SK-N-MC (cell line): ENCODE measurements at regions not wholly inside any gene's neighbourhood (a gene's known extent, or its start where the extent isn't known, plus 50 kb on each side); places are given as distances from the start of the nearest gene placed in this dataset.

Experiments
- DNase-seq: peaks from one replicate; pipeline ENCODE4 v3.0.0-alpha.2; 2011; ENCODE audit warnings: low read depth, low spot score
- H3K27ac ChIP-seq: fragments of 200-600 bp; sonication (generic); 2 replicates; pipeline ENCODE4 v1.5.1; 2016; ENCODE audit warnings: mixed run types
- H3K36me3 ChIP-seq: fragments of 200-600 bp; sonication (generic); 2 replicates; pipeline ENCODE4 v1.6.1; 2017; ENCODE audit warnings: antibody characterized with exemption, low read length, mixed read lengths; ENCODE audit not compliant: insufficient read depth
- H3K4me3 ChIP-seq: fragments of 200-600 bp; sonication (generic); 2 replicates; pipeline ENCODE4 v1.5.1; 2016
- H3K9ac ChIP-seq: fragments of 200-600 bp; sonication (generic); 2 replicates; pipeline ENCODE4 v1.8.0; 2017; ENCODE audit warnings: mixed run types, mixed read lengths; ENCODE audit not compliant: insufficient read length
- H3K9me3 ChIP-seq: fragments of 200-600 bp; sonication (generic); 2 replicates; pipeline ENCODE4 v1.6.1; 2017; ENCODE audit warnings: low read depth, mild to moderate bottlenecking, antibody characterized with exemption, low read length, moderate library complexity, mixed read lengths
- EZH2 ChIP-seq: fragments of 200-600 bp; sonication (generic); IDR thresholded peaks from one replicate; pipeline ENCODE4 v1.6.1; 2017; ENCODE audit warnings: antibody characterized with exemption
- FOXP2 ChIP-seq: optimal IDR thresholded peaks from 2 replicates; pipeline ENCODE3; 2011; ENCODE audit warnings: mild to moderate bottlenecking, moderate library complexity; ENCODE audit not compliant: insufficient read depth; ENCODE audit errors: extremely low read length, control extremely low read depth
- POLR2AphosphoS5 ChIP-seq: IDR thresholded peaks from 2 replicates; pipeline ENCODE4 v1.6.1; 2012; ENCODE audit warnings: mild to moderate bottlenecking, low read depth, low read length, borderline replicate concordance

DNA sequence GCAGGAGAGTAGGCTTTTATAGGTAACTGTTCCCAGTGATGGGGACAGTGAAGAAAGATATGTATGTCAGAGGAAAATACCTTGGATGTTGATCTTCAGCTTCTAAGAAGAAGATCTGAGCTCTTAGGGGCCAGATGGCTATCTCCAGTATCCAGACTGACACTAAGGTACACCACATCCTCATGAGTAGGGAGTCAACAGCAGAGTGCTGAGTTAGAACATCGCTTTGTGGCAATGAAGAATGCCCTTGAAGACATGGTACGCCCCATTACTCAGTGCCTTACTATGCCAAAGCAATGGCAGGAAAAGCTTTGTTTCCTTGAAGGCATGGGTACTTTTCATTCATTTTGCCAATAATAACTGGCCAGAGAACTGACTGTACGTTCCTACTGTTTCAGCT lies 263.7 kb downstream of the CEMIP2 start:
- no peak for DNase-seq
- H3K4me3 ChIP-seq = no peak overlapping the region
- no peaks in the 10 kb centered on the region for H3K9me3 ChIP-seq
- H3K27ac ChIP-seq = no peak overlapping the region
- TF ChIP-seq POLR2AphosphoS5 (no peak), EZH2 (no peak), FOXP2 (no peak)
- no peaks in the 10 kb centered on the region for H3K36me3 ChIP-seq
- H3K9ac ChIP-seq = no peak overlapping the region

DNA sequence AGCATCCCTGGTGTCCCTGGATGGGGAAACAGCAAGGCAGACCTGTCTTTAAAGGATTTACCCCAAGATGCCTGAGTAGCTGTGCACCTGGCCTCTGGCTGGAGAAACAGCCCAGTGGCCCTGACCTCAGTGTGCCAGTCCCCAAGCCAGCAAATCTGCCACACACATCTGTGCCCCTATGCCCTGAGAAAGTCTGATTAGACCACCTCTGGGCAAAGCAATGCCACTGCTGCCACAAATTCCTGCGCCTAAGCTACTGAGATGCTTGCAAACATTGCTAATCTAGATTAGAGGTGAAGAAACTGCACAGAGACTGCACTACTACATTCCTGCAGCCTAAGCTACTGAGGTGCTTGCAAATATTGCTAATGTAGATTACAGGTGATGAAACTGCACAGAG lies 269.6 kb downstream of the CEMIP2 start:
- no peaks in the 10 kb centered on the region for H3K9me3 ChIP-seq
- H3K27ac ChIP-seq = no peak overlapping the region
- TF ChIP-seq POLR2AphosphoS5 = no peak
- no peak for TF ChIP-seq FOXP2
- TF ChIP-seq EZH2 = no peak
- no peak overlapping the region for H3K9ac ChIP-seq
- no peak for DNase-seq
- no peak overlapping the region for H3K4me3 ChIP-seq
- no peaks in the 10 kb centered on the region for H3K36me3 ChIP-seq

DNA sequence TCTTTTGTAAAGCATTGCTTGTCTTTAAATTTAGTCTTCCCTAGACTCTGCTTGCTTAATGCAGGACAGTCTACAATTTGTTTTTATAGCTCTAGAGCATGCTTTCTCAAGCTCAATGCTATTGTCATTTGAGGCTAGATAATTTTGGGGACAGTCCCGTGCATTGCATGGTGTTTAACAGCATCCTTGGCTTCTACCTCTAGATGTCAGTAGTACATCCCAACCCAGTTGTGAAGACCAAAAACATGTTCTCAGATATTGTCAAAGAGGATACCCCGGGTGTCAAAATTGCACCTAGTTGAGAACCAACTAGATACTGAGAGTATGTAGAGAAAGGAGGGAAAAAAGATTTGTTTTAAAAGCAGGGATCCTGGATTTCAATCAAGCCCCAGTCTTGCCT lies 277.5 kb downstream of the CEMIP2 start:
- H3K4me3 ChIP-seq = no peak overlapping the region
- H3K9me3 ChIP-seq = no peaks in the 10 kb centered on the region
- DNase-seq = no peak
- no peak overlapping the region for H3K9ac ChIP-seq
- TF ChIP-seq POLR2AphosphoS5 (no peak), FOXP2 (no peak), EZH2 (no peak)
- H3K36me3 ChIP-seq = no peaks in the 10 kb centered on the region
- H3K27ac ChIP-seq = no peak overlapping the region

DNA sequence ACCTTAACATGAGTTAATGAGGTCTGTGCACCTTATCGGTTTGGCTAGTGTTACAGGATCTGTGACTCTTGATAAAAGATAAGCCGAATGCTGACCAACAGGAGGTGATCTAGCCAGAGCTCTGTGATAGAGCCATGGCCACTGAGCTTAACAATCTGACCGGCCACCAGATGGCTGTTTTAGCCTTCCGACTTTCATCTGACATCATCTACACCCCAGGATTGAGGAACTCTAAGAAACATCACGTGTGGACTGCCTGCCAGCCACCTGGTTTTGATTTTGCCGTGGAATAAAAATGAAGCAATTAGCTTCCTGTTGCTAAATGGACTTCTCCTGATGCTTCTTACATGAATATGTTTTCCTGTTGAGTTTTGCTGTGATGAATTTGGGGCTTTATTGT lies 281.3 kb downstream of the CEMIP2 start:
- H3K4me3 ChIP-seq = no peak overlapping the region
- H3K9me3 ChIP-seq = no peaks in the 10 kb centered on the region
- H3K9ac ChIP-seq = no peak overlapping the region
- TF ChIP-seq POLR2AphosphoS5 (no peak), FOXP2 (no peak), EZH2 (no peak)
- H3K36me3 ChIP-seq = no peaks in the 10 kb centered on the region
- no peak overlapping the region for H3K27ac ChIP-seq
- DNase-seq = no peak

DNA sequence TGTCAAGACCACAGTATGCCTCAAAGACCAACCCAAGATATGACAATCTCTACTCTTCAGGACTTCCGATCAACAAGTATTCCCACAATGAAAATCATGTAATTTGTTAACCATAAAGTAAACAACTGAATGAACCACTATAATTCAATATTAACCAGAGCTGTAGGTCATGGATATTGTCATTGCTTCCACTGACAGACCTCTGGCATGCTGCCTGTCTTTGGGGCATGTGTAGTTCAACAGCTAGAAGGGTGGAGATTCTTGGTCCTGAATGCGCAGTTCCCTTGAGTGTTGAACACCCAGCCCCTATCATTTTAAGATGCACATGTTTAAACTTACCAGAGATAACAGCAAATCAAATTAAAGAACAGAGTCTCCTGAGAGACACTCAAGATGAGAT lies 283.0 kb downstream of the CEMIP2 start:
- H3K9ac ChIP-seq = no peak overlapping the region
- no peak overlapping the region for H3K4me3 ChIP-seq
- TF ChIP-seq FOXP2 (no peak), POLR2AphosphoS5 (no peak), EZH2 (no peak)
- no peaks in the 10 kb centered on the region for H3K9me3 ChIP-seq
- H3K27ac ChIP-seq = no peak overlapping the region
- no peak for DNase-seq
- no peaks in the 10 kb centered on the region for H3K36me3 ChIP-seq

DNA sequence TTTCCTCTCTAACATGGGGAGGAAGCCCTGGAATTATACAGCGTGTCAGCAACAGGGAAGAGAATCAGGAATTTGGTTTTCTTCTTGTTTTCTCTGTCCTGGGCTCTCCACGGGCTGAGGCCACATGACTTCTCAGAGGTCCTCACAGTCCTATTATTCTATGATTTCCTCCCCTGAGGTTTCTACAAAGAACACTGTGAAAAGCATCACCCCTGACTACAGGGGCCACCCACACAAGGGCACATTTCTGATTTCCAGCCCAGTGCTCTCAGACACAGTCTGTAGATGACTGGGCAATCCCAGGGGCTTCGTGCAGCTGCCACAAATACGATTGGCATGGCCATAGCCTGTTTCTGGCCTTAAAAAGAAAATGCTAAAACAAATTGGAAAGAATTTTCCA lies 284.9 kb downstream of the CEMIP2 start:
- H3K4me3 ChIP-seq = no peak overlapping the region
- H3K27ac ChIP-seq = no peak overlapping the region
- DNase-seq = no peak
- no peaks in the 10 kb centered on the region for H3K9me3 ChIP-seq
- no peak overlapping the region for H3K9ac ChIP-seq
- TF ChIP-seq EZH2 = no peak
- no peak for TF ChIP-seq FOXP2
- no peak for TF ChIP-seq POLR2AphosphoS5
- H3K36me3 ChIP-seq = no peaks in the 10 kb centered on the region

DNA sequence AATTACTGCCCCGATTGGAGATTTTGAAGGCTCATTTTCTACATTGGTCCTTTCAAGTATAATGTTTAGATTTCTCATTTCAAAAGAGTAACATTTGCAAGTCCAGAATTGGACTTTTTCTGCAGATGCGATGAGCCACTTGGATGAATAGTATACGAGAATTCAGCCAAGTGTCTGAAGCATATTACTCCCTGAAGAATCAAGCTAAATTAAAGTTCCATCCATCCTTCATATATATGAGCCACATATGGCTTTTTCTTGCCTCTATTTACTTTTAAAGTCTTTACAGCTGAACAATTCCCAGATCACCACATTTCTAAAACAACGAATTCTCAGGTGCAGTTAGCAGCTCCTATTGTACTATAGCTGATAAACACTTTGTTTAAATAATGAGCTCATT lies 288.7 kb downstream of the CEMIP2 start:
- Histone ChIP-seq H3K4me3 (no peak overlapping the region), H3K27ac (no peak overlapping the region), H3K9me3 (no peaks in the 10 kb centered on the region), H3K36me3 (no peaks in the 10 kb centered on the region), H3K9ac (no peak overlapping the region)
- no peak for DNase-seq
- TF ChIP-seq EZH2 (no peak), POLR2AphosphoS5 (no peak), FOXP2 (no peak)

DNA sequence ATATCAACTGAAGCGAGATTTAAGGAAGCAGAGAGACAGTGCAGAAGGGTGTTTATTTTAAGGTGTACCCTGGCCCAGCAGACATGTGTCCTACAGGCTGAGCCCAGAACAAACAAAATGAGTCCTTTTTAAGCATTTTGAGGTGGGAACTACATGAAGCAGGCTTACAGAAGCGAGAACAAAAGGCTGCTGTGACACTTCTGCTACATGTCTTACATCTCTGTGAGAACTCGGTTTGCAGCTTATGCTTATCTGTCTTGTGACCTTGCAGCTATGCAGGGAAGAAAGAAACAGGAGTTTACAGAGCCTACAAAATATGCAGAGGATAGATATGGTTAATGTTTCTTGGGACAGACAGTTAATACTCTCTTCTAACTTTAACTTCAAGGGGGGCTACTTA lies 295.9 kb downstream of the CEMIP2 start:
- DNase-seq = no peak
- H3K9me3 ChIP-seq = no peaks in the 10 kb centered on the region
- TF ChIP-seq POLR2AphosphoS5 = no peak
- TF ChIP-seq FOXP2 = no peak
- no peak for TF ChIP-seq EZH2

DNA sequence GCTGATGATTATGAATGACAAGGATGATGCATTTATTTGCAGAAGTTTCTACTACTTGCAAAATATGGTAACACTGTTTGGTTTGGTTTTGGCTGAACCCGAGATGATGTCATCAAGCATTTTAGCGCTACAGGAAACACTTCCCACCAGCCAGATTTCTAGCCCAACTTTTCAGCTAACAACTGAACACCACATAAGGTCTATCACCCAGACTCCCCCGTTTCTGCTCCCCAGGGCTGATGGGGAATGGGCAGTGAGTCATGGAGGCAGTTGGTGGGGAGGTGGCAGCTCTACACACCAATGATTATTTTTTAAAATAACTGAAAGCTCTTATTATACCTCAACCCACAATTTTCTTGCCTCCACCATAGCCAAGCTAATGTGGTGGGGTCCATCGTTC lies 302.9 kb downstream of the CEMIP2 start:
- H3K36me3 ChIP-seq = no peaks in the 10 kb centered on the region
- no peak for TF ChIP-seq FOXP2
- TF ChIP-seq POLR2AphosphoS5 = no peak
- no peak for TF ChIP-seq EZH2
- no peak for DNase-seq

More for the DNA sequence above, 295.9 kb downstream of the CEMIP2 start:
- Histone ChIP-seq H3K9ac (no peak overlapping the region), H3K4me3 (no peak overlapping the region), H3K27ac (no peak overlapping the region), H3K36me3 (no peaks in the 10 kb centered on the region)

DNA sequence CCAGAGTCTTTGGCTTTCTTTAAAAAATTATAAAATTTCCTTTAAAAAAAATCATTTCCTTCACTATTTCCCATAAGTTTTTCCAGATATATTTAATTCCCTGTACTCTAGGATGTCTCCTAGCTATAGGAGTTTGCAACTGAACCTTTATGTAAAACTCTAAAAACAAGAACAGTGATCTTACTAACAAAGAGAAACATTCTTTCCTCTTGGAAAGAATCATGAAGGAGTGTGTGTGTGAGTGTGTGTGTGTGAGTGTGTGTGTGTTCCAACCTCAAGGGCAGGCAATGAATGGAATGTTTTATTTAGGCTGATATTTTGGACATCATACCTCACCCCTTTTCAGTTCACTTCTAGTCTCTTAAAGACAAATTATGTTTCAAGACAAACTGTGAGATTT lies 309.2 kb downstream of the CEMIP2 start:
- Histone ChIP-seq H3K9me3 (no peaks in the 10 kb centered on the region), H3K36me3 (no peaks in the 10 kb centered on the region), H3K4me3 (no peak overlapping the region), H3K27ac (no peak overlapping the region), H3K9ac (no peak overlapping the region)
- DNase-seq = no peak
- no peak for TF ChIP-seq FOXP2
- no peak for TF ChIP-seq EZH2

More for the DNA sequence above, 302.9 kb downstream of the CEMIP2 start:
- Histone ChIP-seq H3K4me3 (no peak overlapping the region), H3K27ac (no peak overlapping the region), H3K9ac (no peak overlapping the region), H3K9me3 (no peaks in the 10 kb centered on the region)
